ENCODE measurements at regions not wholly inside any gene's neighbourhood (a gene's known extent, or its start where the extent isn't known, plus 50 kb on each side); places are given as distances from the start of the nearest gene placed in this dataset.

DNA sequence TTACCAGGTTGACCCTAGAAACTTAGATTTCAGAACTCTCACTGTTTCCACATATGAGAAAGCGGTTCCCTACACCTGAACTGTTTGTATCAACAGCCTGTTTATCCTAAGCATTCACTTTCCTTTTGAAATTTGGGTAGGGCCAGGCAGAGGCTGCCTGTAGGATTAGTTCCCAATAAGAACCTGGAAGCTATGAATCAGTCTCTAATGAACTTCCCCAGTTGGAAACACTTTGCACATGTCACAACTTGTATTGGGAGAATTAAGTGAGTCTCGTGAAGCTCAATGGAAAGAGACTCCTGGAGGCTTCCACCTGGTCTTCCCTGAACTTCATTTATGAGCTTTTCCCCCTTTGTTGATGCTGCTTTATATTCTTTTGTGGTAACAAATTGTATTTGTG is 486.6 kb upstream of the HS6ST1 start:
- DNase-seq: no peak

DNA sequence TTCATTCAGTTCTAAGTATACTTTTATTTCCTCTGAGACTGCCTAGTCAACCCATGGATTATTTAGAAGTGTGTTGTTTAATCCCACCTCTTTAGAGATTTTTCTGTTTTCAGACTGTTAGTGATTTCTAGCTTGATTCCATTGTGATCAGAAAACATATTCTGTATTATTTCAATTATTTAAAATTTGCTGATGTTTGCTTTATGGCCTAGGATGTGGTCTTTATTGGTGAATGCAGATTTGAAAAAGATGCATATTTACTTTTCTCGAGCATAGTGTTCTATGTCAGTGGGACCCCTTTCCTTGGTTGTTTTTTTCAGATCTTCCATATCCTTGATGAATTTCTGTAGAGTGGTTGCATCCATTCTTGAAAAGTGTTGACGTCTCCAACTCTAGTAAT is 487.2 kb upstream of the HS6ST1 start:
- DNase-seq: no peak

DNA sequence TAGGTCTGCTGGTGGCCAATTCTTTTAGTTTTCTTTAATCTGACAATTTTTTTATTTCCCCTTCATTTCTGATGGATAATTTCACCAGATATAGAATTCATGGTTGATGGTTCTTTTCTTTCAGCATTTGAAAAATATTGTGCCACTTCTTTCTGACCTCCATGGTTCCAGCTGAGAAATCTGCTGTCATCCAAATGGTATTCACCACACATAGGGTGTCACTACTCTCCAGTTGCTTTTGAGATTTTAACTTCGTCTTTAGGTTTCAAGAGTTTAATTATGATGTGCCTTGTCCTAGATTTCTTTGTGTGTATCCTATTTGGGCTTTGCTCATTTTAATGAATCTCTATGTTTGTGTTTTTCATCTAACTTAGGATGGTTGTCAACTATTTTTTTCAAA is 488.6 kb upstream of the HS6ST1 start:
- no peak for DNase-seq

DNA sequence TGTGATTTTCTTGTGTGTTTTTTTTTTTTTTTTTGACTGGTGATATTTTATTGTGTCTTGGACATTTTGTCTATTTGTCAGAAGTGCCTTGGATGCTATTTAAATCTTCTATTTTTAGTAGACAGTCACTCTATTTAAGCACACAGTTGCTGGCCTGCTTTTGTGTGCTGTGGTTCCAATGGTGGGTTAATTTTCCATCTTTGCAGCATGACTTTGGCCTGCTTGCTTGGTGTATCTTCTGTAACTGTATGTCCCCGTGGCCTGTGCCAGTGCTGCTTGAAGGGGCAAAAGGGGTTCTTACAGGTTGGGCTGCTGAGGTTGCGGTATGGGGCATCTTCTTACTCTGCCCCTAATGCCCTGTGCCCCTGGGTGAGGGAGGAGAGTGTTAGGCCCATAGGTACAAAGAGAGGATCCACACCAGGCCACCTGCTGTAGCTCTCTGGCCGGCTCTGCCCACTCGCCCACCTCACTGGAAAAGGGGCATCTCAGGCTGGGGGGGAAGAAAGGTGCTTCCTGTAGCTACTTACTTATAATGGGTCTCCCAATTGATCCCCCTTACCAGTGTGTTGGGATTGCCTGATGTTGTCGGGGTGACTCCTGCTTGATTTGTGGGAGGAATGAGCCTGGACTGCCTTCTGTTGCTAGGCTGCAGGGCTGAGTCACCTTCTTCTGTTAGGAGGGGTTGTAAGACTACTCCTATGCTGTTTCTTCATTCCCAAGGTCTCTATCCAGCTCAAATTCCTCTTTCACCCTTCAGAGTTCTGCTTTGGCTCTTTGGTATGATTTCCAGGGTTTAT is 490.0 kb upstream of the HS6ST1 start:
- DNase-seq: no peak

DNA sequence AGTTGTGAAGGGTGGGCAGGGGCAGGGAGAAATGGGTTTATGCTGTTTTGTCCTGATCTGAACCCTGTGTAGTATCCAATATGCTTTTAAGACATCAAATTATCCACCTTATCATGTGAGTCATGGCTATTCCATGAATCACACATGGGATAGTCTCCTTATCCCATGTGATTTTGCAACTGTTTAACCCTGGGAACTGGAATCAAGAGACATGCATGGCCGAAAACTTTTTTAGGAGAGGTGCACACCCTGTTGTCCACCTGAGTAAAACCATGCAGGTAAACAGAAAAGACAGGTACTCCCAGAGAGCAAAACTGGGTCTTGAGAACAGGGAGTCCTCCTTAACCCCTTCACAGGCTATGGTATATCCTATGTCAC is 490.6 kb upstream of the HS6ST1 start:
- no peak for DNase-seq

DNA sequence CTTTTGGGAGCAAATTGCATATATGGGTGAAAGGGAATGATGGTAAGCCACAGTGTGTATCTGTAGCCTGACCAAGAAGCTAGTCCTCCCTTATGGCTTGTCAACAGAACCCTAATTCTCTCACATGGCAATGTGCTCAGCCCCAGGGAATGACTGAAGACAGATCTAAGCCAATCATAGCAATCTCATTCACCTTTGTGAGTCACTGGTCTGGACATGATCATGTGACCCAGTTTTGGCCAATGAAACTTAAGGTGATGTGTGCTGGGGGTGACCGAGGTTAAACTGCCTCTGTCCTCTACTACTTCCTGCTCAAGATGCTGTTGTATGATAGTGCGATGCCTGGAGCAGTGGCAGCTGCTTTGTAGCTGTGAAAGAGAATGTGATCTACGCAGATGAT is 491.2 kb upstream of the HS6ST1 start:
- DNase-seq: no peak

DNA sequence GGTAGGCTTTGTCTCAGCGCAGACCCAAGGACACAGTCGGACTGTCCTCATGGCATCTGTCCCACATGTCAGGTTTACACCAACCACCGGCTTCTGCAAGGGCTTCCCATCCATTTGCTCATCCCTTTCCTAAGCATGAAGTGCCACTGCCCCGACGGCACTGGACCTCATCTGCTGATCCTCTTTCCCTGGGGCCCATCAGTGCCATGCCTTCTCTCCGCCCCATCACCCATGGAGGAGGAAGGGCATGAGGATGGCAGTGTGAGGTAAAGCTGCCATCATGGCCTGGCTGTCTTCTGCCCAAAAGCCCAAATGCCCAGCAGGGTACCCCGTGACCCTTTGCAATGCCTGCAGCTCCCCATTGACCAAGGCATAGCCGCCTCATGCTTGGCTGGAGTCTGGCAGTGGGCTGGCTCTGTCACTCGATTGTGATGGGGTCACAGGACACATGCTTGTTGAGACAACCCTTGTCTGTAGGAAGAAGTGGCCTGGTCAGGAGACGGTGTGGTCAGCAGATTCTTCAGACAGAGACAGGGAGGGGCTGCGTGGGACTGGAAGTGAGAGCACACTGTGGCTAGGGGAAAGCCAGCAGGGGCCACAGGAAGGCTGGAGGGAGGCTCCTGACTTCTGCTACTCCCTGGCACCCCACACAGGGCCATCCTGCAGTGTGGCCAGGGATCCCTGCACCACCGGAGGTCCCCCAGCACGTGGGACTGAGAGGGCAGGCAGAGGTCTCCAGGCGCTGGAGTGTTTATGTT is 493.7 kb upstream of the HS6ST1 start:
- no peak for DNase-seq

DNA sequence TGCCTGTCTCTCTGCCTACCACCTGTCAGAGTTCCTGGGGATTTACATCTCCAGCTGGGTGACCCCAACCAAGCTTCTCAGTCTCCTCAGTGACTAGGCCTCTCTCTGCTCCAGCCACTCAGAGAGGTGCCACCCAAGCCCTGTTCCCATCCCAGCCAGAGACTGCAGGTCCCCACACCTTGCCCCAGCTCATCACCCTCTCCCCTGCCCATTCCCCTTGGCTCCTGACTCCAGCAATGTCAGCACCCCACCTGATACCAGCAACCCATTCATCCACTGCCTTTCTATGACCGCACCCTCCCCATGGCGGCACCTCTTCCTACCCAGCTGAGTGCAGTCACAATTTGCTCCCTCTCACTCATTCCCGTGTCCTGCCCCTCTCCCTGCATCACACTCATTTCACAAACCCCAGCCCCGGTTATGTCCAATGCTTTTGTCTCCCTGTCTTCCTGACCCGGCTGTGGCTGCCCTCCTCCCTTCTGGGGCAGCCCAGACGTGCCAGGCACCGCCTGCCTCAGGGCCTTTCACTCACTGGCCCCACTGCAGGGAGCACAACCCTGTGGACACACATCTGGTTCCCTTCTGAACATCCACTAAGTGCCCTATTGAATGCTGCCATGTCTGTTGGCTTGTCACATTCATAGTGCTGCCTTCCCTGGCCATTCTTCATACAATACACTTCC is 494.8 kb upstream of the HS6ST1 start:
- DNase-seq: no peak

DNA sequence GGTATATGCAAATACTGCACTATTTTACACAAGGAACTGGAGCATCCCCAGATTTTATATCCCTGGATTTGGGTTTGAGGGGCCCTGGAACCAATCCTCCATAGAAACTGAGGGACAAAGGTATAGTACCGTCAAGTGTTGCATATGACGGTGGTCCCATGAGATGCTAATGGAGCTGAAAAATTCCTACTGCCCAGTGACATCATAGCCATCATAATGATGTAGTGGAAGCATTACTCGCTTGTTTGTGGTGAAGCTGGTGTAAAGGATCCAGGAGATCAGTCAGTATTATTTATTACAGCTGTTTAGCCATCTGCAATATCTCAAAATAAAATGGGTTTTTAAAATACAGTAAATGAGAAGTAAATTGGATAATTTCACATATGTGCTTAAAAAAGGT is 496.6 kb upstream of the HS6ST1 start:
- no peak for DNase-seq

DNA sequence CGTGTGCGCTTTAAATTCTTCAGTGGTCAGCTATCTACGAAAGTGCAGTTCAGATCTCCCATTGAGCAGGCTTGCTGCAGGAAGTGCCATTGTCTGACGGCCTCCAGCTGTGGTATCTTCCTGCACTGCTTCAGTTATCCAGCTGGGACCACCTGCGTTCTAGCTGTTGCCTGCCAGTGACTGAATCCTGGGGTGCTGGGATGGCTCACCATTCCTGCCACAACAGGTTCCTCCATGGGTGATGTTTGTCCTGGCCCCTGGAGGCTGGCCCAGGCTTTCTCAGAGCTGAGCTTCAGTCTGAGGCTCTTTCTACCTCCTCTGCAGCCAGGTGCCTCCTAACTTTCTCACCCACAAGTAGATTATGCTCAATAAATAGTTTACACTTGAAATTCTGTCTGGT is 498.5 kb upstream of the HS6ST1 start:
- DNase-seq: no peak

DNA sequence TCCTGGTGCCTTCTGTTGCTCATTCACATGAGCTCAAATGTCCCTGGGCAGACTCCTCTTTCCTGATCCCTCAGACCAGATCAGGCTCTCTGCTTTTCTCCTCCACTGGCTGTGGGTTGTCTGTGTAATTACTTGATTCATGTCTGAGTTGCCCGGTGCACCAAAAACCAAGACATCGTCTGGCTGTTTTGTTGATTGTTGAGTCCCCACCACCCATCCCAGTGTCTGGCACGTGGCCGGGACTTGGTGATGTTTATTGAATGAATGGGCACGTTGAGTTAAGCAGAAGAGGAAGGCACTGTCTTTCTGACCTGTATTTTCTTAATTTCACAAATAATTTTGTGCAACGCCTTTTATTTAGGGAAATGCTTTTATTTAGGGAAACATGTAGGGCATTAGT is 499.1 kb upstream of the HS6ST1 start:
- DNase-seq: no peak

DNA sequence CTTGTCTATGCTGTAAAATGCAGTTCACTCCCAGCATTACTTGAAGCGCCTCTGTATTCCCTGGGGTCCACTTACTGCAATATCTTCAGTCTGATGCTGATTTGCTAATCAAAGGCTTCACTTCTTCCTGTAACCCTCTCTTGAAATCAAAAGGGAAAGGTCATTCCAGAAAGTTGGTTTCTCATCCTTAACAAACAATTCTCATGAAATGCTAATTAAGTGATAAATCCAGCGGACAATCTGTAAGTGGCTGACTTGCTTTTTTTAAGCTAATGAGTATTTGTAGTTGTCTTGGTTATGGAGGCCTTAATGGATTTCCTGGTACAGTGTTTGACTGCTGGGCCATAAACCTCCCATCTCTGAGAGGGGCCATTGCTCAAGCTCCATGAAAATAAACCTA is 499.6 kb upstream of the HS6ST1 start:
- DNase-seq: no peak

DNA sequence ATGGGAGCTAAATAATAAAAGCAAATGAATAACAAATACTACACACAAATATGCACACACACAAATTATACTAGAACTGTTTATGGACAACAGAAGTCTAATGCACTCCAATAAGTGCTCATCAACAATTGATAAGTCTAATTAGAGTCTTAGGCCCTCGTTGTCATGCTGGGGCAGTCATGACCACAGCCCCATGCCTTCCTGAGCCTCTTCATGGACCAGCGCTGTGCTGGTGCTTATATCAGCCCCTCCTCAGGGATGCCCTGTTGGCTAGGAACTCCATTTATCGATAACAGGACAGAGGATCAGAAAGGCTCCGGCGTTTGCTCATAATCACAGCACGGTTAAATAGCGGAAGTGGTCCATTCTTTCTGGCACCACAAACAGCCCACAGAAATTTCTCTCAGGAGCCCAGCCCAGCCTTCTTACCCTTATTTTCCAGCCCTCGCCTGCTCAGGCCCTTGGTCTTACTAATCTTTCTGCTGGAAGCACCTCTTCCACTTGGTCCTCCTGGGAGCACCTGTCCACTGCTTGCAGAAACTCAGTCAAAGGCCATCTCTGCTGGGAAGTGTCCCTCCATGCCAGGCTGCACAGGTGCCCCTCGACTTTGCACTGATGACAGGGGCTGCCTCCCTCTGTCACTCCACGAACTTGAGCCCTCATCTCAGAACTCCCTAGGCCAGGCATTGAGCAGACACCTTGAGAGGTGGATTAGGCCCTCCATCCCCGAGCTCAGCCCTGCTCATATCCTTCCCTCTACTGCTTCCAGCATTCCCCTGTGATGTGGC is 500.2 kb upstream of the HS6ST1 start:
- DNase-seq: no peak

DNA sequence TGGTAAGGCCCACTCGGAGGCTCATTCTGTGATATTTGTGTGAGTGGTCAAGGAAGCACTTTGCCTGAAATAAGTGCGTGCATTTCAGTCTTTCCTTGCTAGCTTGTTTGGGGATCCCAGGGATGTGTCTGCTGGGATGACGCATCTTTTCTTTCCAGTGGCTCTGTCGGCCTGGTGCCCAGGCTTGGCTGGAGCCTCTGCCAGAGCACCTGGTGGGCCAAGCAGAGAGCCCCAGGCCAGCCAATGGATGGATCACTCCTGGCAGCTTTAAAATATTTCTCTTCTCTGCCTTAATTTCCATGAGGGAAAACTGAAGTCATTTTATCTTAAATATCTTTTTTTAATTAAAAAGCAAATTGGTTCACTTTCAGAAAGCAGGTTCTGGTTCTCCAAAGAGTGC is 501.8 kb upstream of the HS6ST1 start:
- DNase-seq: no peak

DNA sequence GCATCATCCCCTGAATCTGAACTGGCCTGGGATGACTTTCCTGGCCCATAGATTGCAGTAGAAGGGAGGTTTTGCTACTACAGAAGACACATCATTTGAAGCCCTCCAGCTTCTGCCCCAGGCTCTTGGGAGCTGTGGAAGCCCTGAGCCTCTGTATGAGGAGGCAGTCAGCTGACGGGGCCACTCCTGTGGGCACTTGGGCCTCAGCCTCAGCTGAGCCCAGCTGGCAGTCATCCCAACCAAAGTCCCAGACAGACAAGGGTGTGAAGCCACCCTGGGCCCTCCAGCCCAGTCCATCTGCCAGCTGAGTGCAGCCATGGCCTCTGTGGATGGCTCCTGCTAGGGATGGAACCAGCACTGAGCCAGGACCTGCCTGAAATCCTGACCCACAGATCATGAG is 502.3 kb upstream of the HS6ST1 start:
- no peak for DNase-seq

DNA sequence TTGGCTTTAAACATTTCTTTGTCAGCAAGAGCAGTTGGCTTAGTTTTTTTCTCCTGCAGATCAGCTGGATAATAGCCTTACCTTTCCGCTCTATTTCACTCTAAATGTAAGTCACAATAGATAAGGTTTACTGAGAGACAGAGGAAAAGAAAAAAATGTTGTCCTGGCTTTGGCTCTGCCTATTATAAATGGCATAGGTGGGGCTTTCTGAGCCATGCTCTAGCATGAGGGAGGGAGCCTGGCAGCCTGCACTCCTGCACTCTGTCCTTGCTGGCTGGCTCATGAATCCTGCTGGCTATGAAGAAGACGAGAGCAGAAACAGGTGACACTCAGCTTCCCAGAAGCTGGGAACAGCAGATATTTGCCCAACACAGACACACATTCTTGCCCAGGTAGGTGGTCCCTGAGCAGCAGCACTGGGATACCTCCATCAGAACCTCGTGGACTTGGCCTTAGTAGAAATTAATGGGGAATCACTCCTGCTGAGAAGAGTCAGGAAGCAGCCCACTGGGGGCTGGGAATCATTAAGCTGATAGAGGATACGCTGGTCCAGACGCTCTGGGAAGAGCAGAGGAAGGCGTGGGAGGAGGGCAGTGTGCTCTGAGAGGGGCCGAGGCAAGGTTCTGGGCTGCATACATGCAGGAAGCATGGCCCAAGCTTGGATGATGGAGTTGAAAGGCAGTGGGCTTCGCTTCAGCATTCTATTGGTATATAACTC is 514.4 kb upstream of the HS6ST1 start:
- DNase-seq: no peak

DNA sequence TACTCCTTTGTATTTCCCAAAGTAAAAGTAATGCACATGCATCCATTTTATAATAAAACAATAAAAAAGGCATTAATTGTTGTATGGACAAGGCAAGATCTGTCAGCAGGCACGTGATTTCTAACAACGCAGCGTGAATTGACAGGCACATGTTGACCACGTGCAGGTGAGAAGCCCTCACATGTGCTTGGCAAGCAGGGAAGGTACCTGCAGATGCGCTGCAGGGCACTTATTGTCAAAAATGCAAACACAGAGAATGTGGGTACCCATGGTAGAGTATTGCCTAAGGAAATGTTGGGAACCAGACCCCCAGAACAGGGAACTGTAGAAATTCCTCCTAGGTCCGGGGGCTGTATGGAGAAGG is 515.0 kb upstream of the HS6ST1 start:
- DNase-seq: no peak

DNA sequence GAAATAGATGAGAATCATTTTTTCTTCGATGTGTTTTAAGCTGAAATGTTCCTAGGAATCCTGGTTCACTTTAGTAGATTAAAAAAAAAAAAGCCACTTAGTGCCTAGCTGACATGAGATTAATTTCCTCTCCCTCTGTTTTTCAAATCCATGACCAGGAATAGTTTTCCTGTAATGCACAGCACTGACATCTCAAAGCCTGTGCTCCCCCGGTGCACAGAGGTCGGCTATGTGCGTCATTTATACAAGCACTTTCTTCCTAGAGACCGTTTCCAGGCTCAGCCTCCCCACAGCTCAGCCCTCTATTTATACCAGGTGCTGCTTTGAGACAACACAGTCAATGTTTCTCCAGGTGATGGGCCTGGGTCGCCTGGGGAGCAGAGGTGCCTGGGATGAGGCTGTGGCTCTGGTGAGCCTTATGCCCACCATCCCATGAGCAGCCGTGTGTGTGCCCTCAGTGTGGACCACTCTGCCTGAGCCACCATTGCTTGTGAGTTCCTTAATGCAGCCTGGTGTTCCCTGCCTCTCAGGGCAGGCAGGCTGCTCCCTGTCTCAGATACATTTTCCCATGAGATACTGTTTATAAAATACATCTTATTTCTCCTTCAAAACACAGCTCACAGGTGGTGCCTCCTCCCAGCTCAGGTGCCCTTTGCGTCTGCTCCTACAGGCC is 515.7 kb upstream of the HS6ST1 start:
- no peak for DNase-seq

DNA sequence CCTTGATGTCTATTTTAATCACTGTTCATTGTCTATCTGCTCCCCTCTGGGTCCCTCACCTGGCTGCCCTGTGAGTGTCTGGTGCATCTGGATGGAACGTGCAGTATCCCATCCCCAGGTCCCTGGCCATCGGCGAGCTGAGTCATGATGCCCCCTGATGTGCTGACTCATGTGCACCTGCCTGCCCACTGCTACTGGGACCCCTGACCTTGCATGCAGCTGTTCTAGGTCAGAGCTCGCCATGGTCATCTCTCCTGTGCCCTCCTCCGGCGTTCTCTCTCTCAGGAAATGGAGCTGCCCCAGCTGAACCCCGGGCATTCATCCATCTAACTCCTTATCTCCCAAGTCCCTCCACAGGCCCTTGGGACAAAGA is 516.2 kb upstream of the HS6ST1 start:
- no peak for DNase-seq

DNA sequence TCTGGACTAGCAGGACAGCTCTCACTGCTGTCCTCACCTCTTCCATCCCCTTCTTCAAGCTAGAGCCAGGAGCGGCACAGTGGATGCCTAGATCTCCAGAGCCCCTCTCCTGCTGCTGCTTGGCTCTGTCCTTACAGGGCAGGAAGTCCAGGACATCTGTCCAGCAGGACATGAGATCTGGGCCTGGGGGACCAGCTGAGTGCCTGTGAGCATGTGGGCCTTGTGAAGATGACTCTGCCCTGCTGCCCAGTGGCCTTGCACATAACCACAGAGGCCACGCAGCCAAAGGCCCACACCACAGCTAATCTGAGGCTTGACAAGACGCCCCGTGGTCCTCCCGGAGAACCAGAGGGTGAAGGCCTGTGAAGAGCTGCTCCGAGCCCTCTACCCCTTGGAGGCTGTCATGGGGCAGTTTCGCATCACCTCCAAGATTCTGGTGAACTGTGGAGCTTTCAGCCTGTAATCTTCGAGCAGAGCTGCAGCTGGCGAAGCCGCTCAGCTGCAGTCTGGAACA is 516.7 kb upstream of the HS6ST1 start:
- no peak for DNase-seq

DNA sequence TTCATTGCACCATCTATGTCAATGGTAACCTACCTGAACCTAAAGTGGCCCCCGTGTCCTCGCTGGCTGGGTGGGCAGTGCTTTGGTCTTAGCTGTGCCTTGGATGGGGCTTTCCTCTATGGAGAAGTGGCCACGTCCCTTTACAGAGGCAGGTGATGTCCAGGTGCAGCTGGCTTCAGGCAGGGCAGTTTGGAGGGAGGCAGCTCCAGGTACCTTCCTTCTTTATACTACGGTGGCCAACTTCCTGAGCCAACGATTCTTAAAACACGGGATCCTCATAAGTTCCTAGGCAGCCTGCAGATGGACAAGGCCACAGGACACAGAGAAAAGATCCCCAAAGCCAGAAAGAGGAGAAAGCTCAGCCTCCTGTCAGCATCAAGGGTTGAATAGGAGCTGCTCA is 517.3 kb upstream of the HS6ST1 start:
- no peak for DNase-seq

DNA sequence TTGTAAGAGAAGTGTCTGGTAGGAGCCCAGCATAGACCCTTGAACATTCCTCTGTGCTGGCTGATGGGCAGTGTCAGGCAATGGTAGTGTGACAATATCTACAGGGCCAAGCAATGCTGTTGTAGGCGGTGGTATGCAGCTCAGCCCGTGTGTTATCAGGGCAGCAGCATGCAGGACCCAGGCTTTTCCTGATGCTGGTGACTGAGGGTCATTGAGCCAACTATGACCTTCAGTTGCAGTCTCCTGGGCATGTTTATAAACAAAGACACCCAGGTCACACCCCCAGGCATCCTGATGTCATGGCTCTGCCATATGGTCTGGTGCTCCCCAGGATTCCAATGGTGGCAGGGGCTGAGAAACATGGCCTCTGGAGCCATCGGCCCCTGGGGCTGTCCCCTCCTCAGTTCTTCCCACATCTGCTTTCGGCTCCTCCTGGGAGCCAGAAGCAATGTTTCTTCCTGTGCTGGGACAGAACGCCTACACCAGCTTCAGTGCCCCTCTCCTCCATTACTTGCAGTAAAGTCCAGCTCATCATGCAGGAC is 518.0 kb upstream of the HS6ST1 start:
- DNase-seq: no peak
